ENCODE measurements at regions not wholly inside any gene's neighbourhood (a gene's known extent, or its start where the extent isn't known, plus 50 kb on each side); places are given as distances from the start of the nearest gene placed in this dataset.

- Mint-ChIP-seq H3K4me1 (peaks cover 17% of the 10 kb centered on the region), H3K36me3 (no peaks in the 10 kb centered on the region), H3K9me3 (no peaks in the 10 kb centered on the region; the same call in 1 of the 2 replicates), H3K27ac (no peak overlapping the region), H3K27me3 (ENCODE audit: low read depth) (no peaks in the 10 kb centered on the region), H3K4me3 (no peak overlapping the region)
- no peak for DNase-seq (ENCODE audit: low spot score)
- ChIA-PET CTCF (interaction anchor here (1.4 kb wide), 1 partner anchor 196 kb away, joined by 5 read pairs; no protein-coding TSS in a partner anchor), POLR2A (no interaction called here)
- no peak for ATAC-seq
- TF ChIP-seq GTF2I (CRISPR knock-in tag; conservative IDR thresholded peaks at IDR 0.05), result no peak
- TF ChIP-seq MLX (CRISPR knock-in tag; IDR thresholded peaks at IDR 0.05), result no peak
- TF ChIP-seq E2F5 (CRISPR knock-in tag; IDR thresholded peaks at IDR 0.05), result no peak
- TF ChIP-seq ZNF263 (CRISPR knock-in tag; IDR thresholded peaks at IDR 0.05; ENCODE audit: low read depth), result no peak
- no peak for TF ChIP-seq NR1H2 (CRISPR knock-in tag; IDR thresholded peaks at IDR 0.05)
- TF ChIP-seq ARID4B (CRISPR knock-in tag; IDR thresholded peaks at IDR 0.05; ENCODE audit: borderline replicate concordance), result no peak
- TF ChIP-seq ESRRA (CRISPR knock-in tag; IDR thresholded peaks at IDR 0.05; ENCODE audit: borderline replicate concordance), result no peak
- no peak for TF ChIP-seq ZMAT4 (CRISPR knock-in tag; IDR thresholded peaks at IDR 0.05)
- no peak for TF ChIP-seq ZNF532 (CRISPR knock-in tag; IDR thresholded peaks at IDR 0.05; ENCODE audit: borderline replicate concordance)
- no peak for TF ChIP-seq ZNF281 (CRISPR knock-in tag; IDR thresholded peaks at IDR 0.05)
- no peak for TF ChIP-seq ZNF317 (CRISPR knock-in tag; IDR thresholded peaks at IDR 0.05; ENCODE audit: borderline replicate concordance, low read depth)
- no peak for TF ChIP-seq ATF3 (CRISPR knock-in tag; conservative IDR thresholded peaks at IDR 0.05)
- TF ChIP-seq ZNF138 (CRISPR knock-in tag; conservative IDR thresholded peaks at IDR 0.05), result no peak
- TF ChIP-seq NR3C1 (CRISPR knock-in tag; conservative IDR thresholded peaks at IDR 0.05; ENCODE audit: low read depth), result no peak
- no peak for TF ChIP-seq AFF4 (CRISPR knock-in tag; IDR thresholded peaks at IDR 0.05; ENCODE audit: borderline replicate concordance)
- no peak for TF ChIP-seq JUN (CRISPR knock-in tag; IDR thresholded peaks at IDR 0.05)
- TF ChIP-seq ZSCAN18 (CRISPR knock-in tag; IDR thresholded peaks at IDR 0.05), result no peak
Measured at GRCh38 chr4:6523251-6523650, 50.8 kb upstream of the PPP2R2C start.

Data from WTC11 (cell line).